GM23338 (cell line): ENCODE measurements at regions not wholly inside any gene's neighbourhood (a gene's known extent, or its start where the extent isn't known, plus 50 kb on each side); places are given as distances from the start of the nearest gene placed in this dataset.

Experiments
- ATAC-seq: fragments of 200-7000 bp; cut with Tn5 transposase; 3 replicates; pipeline ENCODE4 v1.9.1; 2020
- DNase-seq: peaks from one replicate; pipeline ENCODE4 v3.0.0-alpha.2; 2015; ENCODE audit warnings: low spot score
- H2AFZ ChIP-seq: fragments of 200-600 bp; sonication (generic); 2 replicates; pipeline ENCODE4 v1.8.0; 2016; ENCODE audit warnings: antibody characterized with exemption, mild to moderate bottlenecking, moderate library complexity
- H3F3A ChIP-seq: fragments of 200-600 bp; sonication (generic); replicated peaks from 2 replicates; pipeline ENCODE4 v1.8.0; 2017; ENCODE audit warnings: antibody characterized with exemption, mixed run types, low read depth
- H3K27ac ChIP-seq: fragments of 200-600 bp; sonication (generic); 2 replicates; pipeline ENCODE4 v1.6.1; 2016; ENCODE audit warnings: low read depth
- H3K27me3 ChIP-seq: fragments of 200-600 bp; sonication (generic); 2 replicates; pipeline ENCODE4 v1.8.0; 2016; ENCODE audit warnings: mild to moderate bottlenecking, mixed run types, moderate library complexity; ENCODE audit not compliant: insufficient read depth
- H3K36me3 ChIP-seq: fragments of 200-600 bp; sonication (generic); 2 replicates; pipeline ENCODE4 v1.8.0; 2016; ENCODE audit warnings: mild to moderate bottlenecking; ENCODE audit not compliant: insufficient read depth
- H3K4me1 ChIP-seq: fragments of 200-600 bp; sonication (generic); 2 replicates; pipeline ENCODE4 v1.8.0; 2016; ENCODE audit warnings: mild to moderate bottlenecking, moderate library complexity; ENCODE audit not compliant: insufficient read depth
- H3K4me2 ChIP-seq: fragments of 200-600 bp; sonication (generic); 2 replicates; pipeline ENCODE4 v1.7.1; 2017; ENCODE audit warnings: mixed run types
- H3K4me3 ChIP-seq: fragments of 200-600 bp; sonication (generic); 2 replicates; pipeline ENCODE4 v1.6.1; 2016; ENCODE audit warnings: mixed run types
- H3K79me2 ChIP-seq: fragments of 200-600 bp; sonication (generic); replicated peaks from 2 replicates; pipeline ENCODE4 v1.8.0; 2017; ENCODE audit warnings: mild to moderate bottlenecking; ENCODE audit not compliant: insufficient read depth
- H3K9me2 ChIP-seq: fragments of 200-600 bp; sonication (generic); 2 replicates; pipeline ENCODE4 v1.8.0; 2017; ENCODE audit not compliant: insufficient read depth
- H4K20me1 ChIP-seq: fragments of 200-600 bp; sonication (generic); replicated peaks from 2 replicates; pipeline ENCODE4 v1.8.0; 2017; ENCODE audit warnings: mild to moderate bottlenecking; ENCODE audit not compliant: insufficient read depth
- H3K27ac Mint-ChIP-seq: 2 replicates; pipeline ENCODE4 v1.8.0; 2020; ENCODE audit warnings: inconsistent platforms, mild to moderate bottlenecking, moderate library complexity, mixed read lengths
- H3K27me3 Mint-ChIP-seq: 3 replicates; pipeline ENCODE4 v1.8.0; 2022; ENCODE audit warnings: low read depth, mild to moderate bottlenecking, moderate library complexity, mixed read lengths, inconsistent platforms; ENCODE audit not compliant: insufficient read depth, poor library complexity
- H3K36me3 Mint-ChIP-seq: 3 replicates; pipeline ENCODE4 v1.8.0; 2021; ENCODE audit warnings: low read depth, mild to moderate bottlenecking, inconsistent platforms, moderate library complexity, mixed read lengths
- H3K4me1 Mint-ChIP-seq: 3 replicates; pipeline ENCODE4 v1.8.0; 2020; ENCODE audit warnings: mild to moderate bottlenecking, inconsistent platforms, mixed read lengths
- H3K4me3 Mint-ChIP-seq: 3 replicates; pipeline ENCODE4 v1.8.0; 2021; ENCODE audit warnings: moderate library complexity, mild to moderate bottlenecking, inconsistent platforms, mixed read lengths
- H3K9me3 Mint-ChIP-seq: 3 replicates; pipeline ENCODE4 v1.8.0; 2020; ENCODE audit warnings: moderate library complexity, mild to moderate bottlenecking, inconsistent platforms, mixed read lengths
- CREB1 ChIP-seq: fragments of 250-450 bp; sonication (Bioruptor Pico); IDR thresholded peaks from 2 replicates; pipeline ENCODE4 v1.5.0; 2020; ENCODE audit warnings: low read depth, mild to moderate bottlenecking, moderate library complexity
- ETS1 ChIP-seq: IDR thresholded peaks from 2 replicates; pipeline ENCODE4 v1.6.1; 2016; ENCODE audit warnings: antibody characterized with exemption
- EZH2 ChIP-seq: fragments of 200-600 bp; sonication (generic); IDR thresholded peaks from one replicate; pipeline ENCODE4 v1.8.0; 2017; ENCODE audit warnings: antibody characterized with exemption, mild to moderate bottlenecking, low read depth; ENCODE audit not compliant: unreplicated experiment
- EZH2phosphoT487 ChIP-seq: fragments of 200-600 bp; sonication (generic); IDR thresholded peaks from one replicate; pipeline ENCODE4 v1.8.1; 2018; ENCODE audit warnings: antibody characterized with exemption; ENCODE audit not compliant: unreplicated experiment
- JUNB ChIP-seq: IDR thresholded peaks from one replicate; pipeline ENCODE4 v1.6.1; 2016; ENCODE audit warnings: antibody characterized with exemption; ENCODE audit not compliant: unreplicated experiment
- NANOG ChIP-seq: IDR thresholded peaks from 2 replicates; pipeline ENCODE4 v1.6.1; 2016; ENCODE audit warnings: antibody characterized with exemption, borderline replicate concordance
- POLR2AphosphoS5 ChIP-seq: IDR thresholded peaks from 2 replicates; pipeline ENCODE4 v1.6.1; 2016; ENCODE audit warnings: antibody characterized with exemption, low read depth
- REST ChIP-seq: IDR thresholded peaks from one replicate; pipeline ENCODE4 v1.6.1; 2018; ENCODE audit warnings: antibody characterized with exemption; ENCODE audit not compliant: unreplicated experiment
- STAT1 ChIP-seq: IDR thresholded peaks from one replicate; pipeline ENCODE4 v1.6.1; 2016; ENCODE audit warnings: antibody characterized with exemption; ENCODE audit not compliant: unreplicated experiment
- ZNF114 ChIP-seq: fragments of 250-450 bp; sonication (Bioruptor Pico); IDR thresholded peaks from 2 replicates; pipeline ENCODE4 v1.5.0; 2020; ENCODE audit warnings: mild to moderate bottlenecking, moderate library complexity
- ZNF331 ChIP-seq: fragments of 250-450 bp; sonication (Bioruptor Pico); IDR thresholded peaks from 2 replicates; pipeline ENCODE4 v1.5.0; 2020; ENCODE audit warnings: low read depth, mild to moderate bottlenecking, moderate library complexity

GRCh38 chr6:22041797-22042480, 254.9 kb downstream of the PRL start (continued):
- TF ChIP-seq EZH2 (no peak), EZH2phosphoT487 (no peak), POLR2AphosphoS5 (no peak), ZNF114 (CRISPR knock-in tag) (no peak)

- Histone ChIP-seq H3K4me1 (no peaks in the 10 kb centered on the region; the same call in 1 of the 2 replicates), H3K9me2 (peaks cover 2% of the 10 kb centered on the region; the same call in 1 of the 2 replicates), H2AFZ (no peak overlapping the region), H3K4me2 (no peak overlapping the region), H3K27me3 (no peaks in the 10 kb centered on the region), H3K27ac (no peak overlapping the region), H4K20me1 (no peaks in the 10 kb centered on the region), H3K79me2 (peaks cover 28% of the 10 kb centered on the region), H3F3A (no peaks in the 10 kb centered on the region), H3K36me3 (peaks cover 6% of the 10 kb centered on the region; the same call in 1 of the 2 replicates), H3K4me3 (no peak overlapping the region)
- Mint-ChIP-seq H3K4me1 (peaks cover 20% of the 10 kb centered on the region), H3K36me3 (peaks cover 39% of the 10 kb centered on the region), H3K4me3 (no peak overlapping the region), H3K9me3 (peaks cover 13% of the 10 kb centered on the region; the same call in 1 of the 3 replicates), H3K27ac (no peak overlapping the region), H3K27me3 (no peaks in the 10 kb centered on the region)
- no peak; the same call in 2 of the 3 replicates for ATAC-seq
- TF ChIP-seq ZNF331 (CRISPR knock-in tag) (no peak), REST (no peak), JUNB (no peak), STAT1 (no peak), NANOG (no peak)
- no peak for DNase-seq
Observed at GRCh38 chr6:22042706-22043105, 254.1 kb downstream of the PRL start.

- Histone ChIP-seq H3K4me2 (no peak overlapping the region), H3K4me1 (no peaks in the 10 kb centered on the region; the same call in 1 of the 2 replicates), H3K36me3 (peaks cover 6% of the 10 kb centered on the region; the same call in 1 of the 2 replicates), H3K9me2 (peaks cover 3% of the 10 kb centered on the region; the same call in 1 of the 2 replicates), H3K27ac (no peak overlapping the region), H3K27me3 (no peaks in the 10 kb centered on the region), H3K4me3 (no peak overlapping the region), H2AFZ (no peak overlapping the region), H4K20me1 (no peaks in the 10 kb centered on the region), H3K79me2 (peaks cover 28% of the 10 kb centered on the region), H3F3A (no peaks in the 10 kb centered on the region)
- no peak overlapping the region for H3K27ac Mint-ChIP-seq
- TF ChIP-seq EZH2phosphoT487 (no peak), NANOG (no peak), JUNB (no peak), EZH2 (no peak), ETS1 (no peak), CREB1 (no peak), STAT1 (no peak)
- peaks cover 20% of the 10 kb centered on the region for H3K4me1 Mint-ChIP-seq
- no peak for DNase-seq
- H3K9me3 Mint-ChIP-seq = peaks cover 13% of the 10 kb centered on the region; the same call in 1 of the 3 replicates
- H3K4me3 Mint-ChIP-seq = no peak overlapping the region
- peaks cover 37% of the 10 kb centered on the region for H3K36me3 Mint-ChIP-seq
- ATAC-seq = peak; percentile 25; the same call in 1 of the 3 replicates
- H3K27me3 Mint-ChIP-seq = no peaks in the 10 kb centered on the region
Observed at GRCh38 chr6:22043284-22043962, 253.4 kb downstream of the PRL start.
